H1 (cell line): ENCODE measurements at regions not wholly inside any gene's neighbourhood (a gene's known extent, or its start where the extent isn't known, plus 50 kb on each side); places are given as distances from the start of the nearest gene placed in this dataset.

Source experiments
- BCL11A ChIP-seq, 2 experiments: IDR thresholded peaks; one replicate each; pipeline ENCODE4 v1.6.1; 2011; ENCODE audit warnings: low read depth in 2 of 2, low read length in 2 of 2, mild to moderate bottlenecking in 2 of 2
- EZH2 ChIP-seq: fragments of 200-600 bp; sonication (generic); IDR thresholded peaks from 2 replicates; pipeline ENCODE4 v1.7.1; 2012; ENCODE audit warnings: low read depth, mild to moderate bottlenecking, moderate library complexity, low read length, inconsistent platforms; ENCODE audit not compliant: severe bottlenecking
- HDAC2 ChIP-seq, 2 experiments: fragments of 300-600 bp in 1 of 2; sonication (generic) in 1 of 2; IDR thresholded peaks; 2 replicates each; pipeline ENCODE4 v1.6.1; 2011 to 2012; ENCODE audit warnings: low read depth in 2 of 2, low read length in 2 of 2, mild to moderate bottlenecking in 2 of 2, moderate library complexity in 2 of 2, borderline replicate concordance in 1 of 2, inconsistent platforms in 1 of 2
- JUN ChIP-seq: IDR thresholded peaks from 2 replicates; pipeline ENCODE4 v1.6.1; 2011; ENCODE audit warnings: low read depth, mild to moderate bottlenecking, improper control_type of control experiment, low read length
- JUND ChIP-seq: IDR thresholded peaks from 2 replicates; pipeline ENCODE4 v1.6.1; 2011; ENCODE audit warnings: mild to moderate bottlenecking, improper control_type of control experiment, low read length
- KDM1A ChIP-seq: fragments of 200-600, 300-600 bp; sonication (generic); IDR thresholded peaks from 2 replicates; pipeline ENCODE4 v1.7.1; 2016; ENCODE audit warnings: mild to moderate bottlenecking, low read length, borderline replicate concordance
- MAFK ChIP-seq: IDR thresholded peaks from 2 replicates; pipeline ENCODE4 v1.6.1; 2012; ENCODE audit warnings: low read depth, mild to moderate bottlenecking, improper control_type of control experiment, low read length
- RAD21 ChIP-seq, 2 experiments: IDR thresholded peaks in 1 of 2; conservative IDR thresholded peaks in 1 of 2; 2 replicates each; pipeline ENCODE4 v1.6.1; 2011; ENCODE audit warnings: low read depth in 2 of 2, low read length in 2 of 2, improper control_type of control experiment in 1 of 2, inconsistent platforms in 1 of 2, mild to moderate bottlenecking in 1 of 2, moderate library complexity in 1 of 2
- SAP30 ChIP-seq: fragments of 300-600 bp; sonication (generic); IDR thresholded peaks from 2 replicates; pipeline ENCODE4 v1.7.1; 2012; ENCODE audit warnings: low read length, moderate library complexity, mild to moderate bottlenecking, inconsistent platforms; ENCODE audit not compliant: insufficient read depth, insufficient replicate concordance
- SIRT6 ChIP-seq: IDR thresholded peaks from one replicate; pipeline ENCODE4 v1.7.1; 2012; ENCODE audit warnings: low read length, inconsistent platforms
- SUZ12 ChIP-seq: fragments of 200-600 bp; sonication (generic); IDR thresholded peaks from 2 replicates; pipeline ENCODE4 v1.6.1; 2012; ENCODE audit warnings: mild to moderate bottlenecking, inconsistent platforms, low read length, moderate library complexity, mixed read lengths
- TF ChIP-seq, protein P1 (sequence below): fragments of 300-600 bp; sonication (generic); IDR thresholded peaks from 2 replicates; pipeline ENCODE4 v1.7.1; 2012; ENCODE audit warnings: low read length, moderate library complexity, mild to moderate bottlenecking, inconsistent platforms; ENCODE audit not compliant: insufficient replicate concordance

DNA sequence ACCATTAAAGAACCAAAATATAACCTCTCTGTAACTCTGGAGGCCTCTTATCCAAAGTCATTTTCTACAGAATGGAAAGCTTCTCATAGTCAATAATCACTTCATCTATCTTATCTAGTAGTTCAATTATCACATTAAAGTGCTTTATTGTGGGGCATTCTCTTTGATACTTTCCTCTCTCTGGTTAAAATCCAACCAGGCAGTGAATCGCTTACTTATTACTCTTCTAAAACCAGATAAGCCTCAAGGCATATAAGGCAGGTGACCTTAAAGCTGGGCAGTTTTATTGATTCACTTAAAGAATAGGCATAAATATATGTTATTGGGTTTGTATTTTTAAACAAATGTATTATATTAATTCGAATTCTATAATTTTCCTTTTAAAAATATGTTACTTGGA, 2162.1 kb upstream of the TENM3 start (continued):
- TF ChIP-seq, protein P1, sequence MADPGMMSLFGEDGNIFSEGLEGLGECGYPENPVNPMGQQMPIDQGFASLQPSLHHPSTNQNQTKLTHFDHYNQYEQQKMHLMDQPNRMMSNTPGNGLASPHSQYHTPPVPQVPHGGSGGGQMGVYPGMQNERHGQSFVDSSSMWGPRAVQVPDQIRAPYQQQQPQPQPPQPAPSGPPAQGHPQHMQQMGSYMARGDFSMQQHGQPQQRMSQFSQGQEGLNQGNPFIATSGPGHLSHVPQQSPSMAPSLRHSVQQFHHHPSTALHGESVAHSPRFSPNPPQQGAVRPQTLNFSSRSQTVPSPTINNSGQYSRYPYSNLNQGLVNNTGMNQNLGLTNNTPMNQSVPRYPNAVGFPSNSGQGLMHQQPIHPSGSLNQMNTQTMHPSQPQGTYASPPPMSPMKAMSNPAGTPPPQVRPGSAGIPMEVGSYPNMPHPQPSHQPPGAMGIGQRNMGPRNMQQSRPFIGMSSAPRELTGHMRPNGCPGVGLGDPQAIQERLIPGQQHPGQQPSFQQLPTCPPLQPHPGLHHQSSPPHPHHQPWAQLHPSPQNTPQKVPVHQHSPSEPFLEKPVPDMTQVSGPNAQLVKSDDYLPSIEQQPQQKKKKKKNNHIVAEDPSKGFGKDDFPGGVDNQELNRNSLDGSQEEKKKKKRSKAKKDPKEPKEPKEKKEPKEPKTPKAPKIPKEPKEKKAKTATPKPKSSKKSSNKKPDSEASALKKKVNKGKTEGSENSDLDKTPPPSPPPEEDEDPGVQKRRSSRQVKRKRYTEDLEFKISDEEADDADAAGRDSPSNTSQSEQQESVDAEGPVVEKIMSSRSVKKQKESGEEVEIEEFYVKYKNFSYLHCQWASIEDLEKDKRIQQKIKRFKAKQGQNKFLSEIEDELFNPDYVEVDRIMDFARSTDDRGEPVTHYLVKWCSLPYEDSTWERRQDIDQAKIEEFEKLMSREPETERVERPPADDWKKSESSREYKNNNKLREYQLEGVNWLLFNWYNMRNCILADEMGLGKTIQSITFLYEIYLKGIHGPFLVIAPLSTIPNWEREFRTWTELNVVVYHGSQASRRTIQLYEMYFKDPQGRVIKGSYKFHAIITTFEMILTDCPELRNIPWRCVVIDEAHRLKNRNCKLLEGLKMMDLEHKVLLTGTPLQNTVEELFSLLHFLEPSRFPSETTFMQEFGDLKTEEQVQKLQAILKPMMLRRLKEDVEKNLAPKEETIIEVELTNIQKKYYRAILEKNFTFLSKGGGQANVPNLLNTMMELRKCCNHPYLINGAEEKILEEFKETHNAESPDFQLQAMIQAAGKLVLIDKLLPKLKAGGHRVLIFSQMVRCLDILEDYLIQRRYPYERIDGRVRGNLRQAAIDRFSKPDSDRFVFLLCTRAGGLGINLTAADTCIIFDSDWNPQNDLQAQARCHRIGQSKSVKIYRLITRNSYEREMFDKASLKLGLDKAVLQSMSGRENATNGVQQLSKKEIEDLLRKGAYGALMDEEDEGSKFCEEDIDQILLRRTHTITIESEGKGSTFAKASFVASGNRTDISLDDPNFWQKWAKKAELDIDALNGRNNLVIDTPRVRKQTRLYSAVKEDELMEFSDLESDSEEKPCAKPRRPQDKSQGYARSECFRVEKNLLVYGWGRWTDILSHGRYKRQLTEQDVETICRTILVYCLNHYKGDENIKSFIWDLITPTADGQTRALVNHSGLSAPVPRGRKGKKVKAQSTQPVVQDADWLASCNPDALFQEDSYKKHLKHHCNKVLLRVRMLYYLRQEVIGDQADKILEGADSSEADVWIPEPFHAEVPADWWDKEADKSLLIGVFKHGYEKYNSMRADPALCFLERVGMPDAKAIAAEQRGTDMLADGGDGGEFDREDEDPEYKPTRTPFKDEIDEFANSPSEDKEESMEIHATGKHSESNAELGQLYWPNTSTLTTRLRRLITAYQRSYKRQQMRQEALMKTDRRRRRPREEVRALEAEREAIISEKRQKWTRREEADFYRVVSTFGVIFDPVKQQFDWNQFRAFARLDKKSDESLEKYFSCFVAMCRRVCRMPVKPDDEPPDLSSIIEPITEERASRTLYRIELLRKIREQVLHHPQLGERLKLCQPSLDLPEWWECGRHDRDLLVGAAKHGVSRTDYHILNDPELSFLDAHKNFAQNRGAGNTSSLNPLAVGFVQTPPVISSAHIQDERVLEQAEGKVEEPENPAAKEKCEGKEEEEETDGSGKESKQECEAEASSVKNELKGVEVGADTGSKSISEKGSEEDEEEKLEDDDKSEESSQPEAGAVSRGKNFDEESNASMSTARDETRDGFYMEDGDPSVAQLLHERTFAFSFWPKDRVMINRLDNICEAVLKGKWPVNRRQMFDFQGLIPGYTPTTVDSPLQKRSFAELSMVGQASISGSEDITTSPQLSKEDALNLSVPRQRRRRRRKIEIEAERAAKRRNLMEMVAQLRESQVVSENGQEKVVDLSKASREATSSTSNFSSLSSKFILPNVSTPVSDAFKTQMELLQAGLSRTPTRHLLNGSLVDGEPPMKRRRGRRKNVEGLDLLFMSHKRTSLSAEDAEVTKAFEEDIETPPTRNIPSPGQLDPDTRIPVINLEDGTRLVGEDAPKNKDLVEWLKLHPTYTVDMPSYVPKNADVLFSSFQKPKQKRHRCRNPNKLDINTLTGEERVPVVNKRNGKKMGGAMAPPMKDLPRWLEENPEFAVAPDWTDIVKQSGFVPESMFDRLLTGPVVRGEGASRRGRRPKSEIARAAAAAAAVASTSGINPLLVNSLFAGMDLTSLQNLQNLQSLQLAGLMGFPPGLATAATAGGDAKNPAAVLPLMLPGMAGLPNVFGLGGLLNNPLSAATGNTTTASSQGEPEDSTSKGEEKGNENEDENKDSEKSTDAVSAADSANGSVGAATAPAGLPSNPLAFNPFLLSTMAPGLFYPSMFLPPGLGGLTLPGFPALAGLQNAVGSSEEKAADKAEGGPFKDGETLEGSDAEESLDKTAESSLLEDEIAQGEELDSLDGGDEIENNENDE, result no peak
- TF ChIP-seq RAD21 (IDR thresholded peaks at IDR 0.05 in 1 of 2, conservative IDR thresholded peaks at IDR 0.05 in 1 of 2; ENCODE audit: low read depth in 2 of 2, low read length in 2 of 2), result no peak
- no peak for TF ChIP-seq MAFK
- TF ChIP-seq HDAC2 (IDR thresholded peaks at IDR 0.05; ENCODE audit: borderline replicate concordance in 1 of 2, low read depth in 2 of 2, low read length in 2 of 2), result no peak
- TF ChIP-seq JUND, result no peak
- no peak for TF ChIP-seq SAP30
- TF ChIP-seq EZH2, result no peak
- TF ChIP-seq BCL11A (IDR thresholded peaks at IDR 0.05; ENCODE audit: low read depth in 2 of 2, low read length in 2 of 2), result no peak
- no peak for TF ChIP-seq SIRT6
- TF ChIP-seq JUN, result no peak
- no peak for TF ChIP-seq KDM1A
- TF ChIP-seq SUZ12, result no peak
